GM23338 (cell line): ENCODE measurements at regions not wholly inside any gene's neighbourhood (a gene's known extent, or its start where the extent isn't known, plus 50 kb on each side); places are given as distances from the start of the nearest gene placed in this dataset.

Experiments used
- ATAC-seq: fragments of 200-7000 bp; cut with Tn5 transposase; 3 replicates; pipeline ENCODE4 v1.9.1; 2020
- DNase-seq: peaks from one replicate; pipeline ENCODE4 v3.0.0-alpha.2; 2015; ENCODE audit warnings: low spot score
- H2AFZ ChIP-seq: fragments of 200-600 bp; sonication (generic); 2 replicates; pipeline ENCODE4 v1.8.0; 2016; ENCODE audit warnings: antibody characterized with exemption, mild to moderate bottlenecking, moderate library complexity
- H3F3A ChIP-seq: fragments of 200-600 bp; sonication (generic); replicated peaks from 2 replicates; pipeline ENCODE4 v1.8.0; 2017; ENCODE audit warnings: antibody characterized with exemption, mixed run types, low read depth
- H3K27ac ChIP-seq: fragments of 200-600 bp; sonication (generic); 2 replicates; pipeline ENCODE4 v1.6.1; 2016; ENCODE audit warnings: low read depth
- H3K27me3 ChIP-seq: fragments of 200-600 bp; sonication (generic); 2 replicates; pipeline ENCODE4 v1.8.0; 2016; ENCODE audit warnings: mild to moderate bottlenecking, mixed run types, moderate library complexity; ENCODE audit not compliant: insufficient read depth
- H3K36me3 ChIP-seq: fragments of 200-600 bp; sonication (generic); 2 replicates; pipeline ENCODE4 v1.8.0; 2016; ENCODE audit warnings: mild to moderate bottlenecking; ENCODE audit not compliant: insufficient read depth
- H3K4me1 ChIP-seq: fragments of 200-600 bp; sonication (generic); 2 replicates; pipeline ENCODE4 v1.8.0; 2016; ENCODE audit warnings: mild to moderate bottlenecking, moderate library complexity; ENCODE audit not compliant: insufficient read depth
- H3K4me2 ChIP-seq: fragments of 200-600 bp; sonication (generic); 2 replicates; pipeline ENCODE4 v1.7.1; 2017; ENCODE audit warnings: mixed run types
- H3K4me3 ChIP-seq: fragments of 200-600 bp; sonication (generic); 2 replicates; pipeline ENCODE4 v1.6.1; 2016; ENCODE audit warnings: mixed run types
- H3K79me2 ChIP-seq: fragments of 200-600 bp; sonication (generic); replicated peaks from 2 replicates; pipeline ENCODE4 v1.8.0; 2017; ENCODE audit warnings: mild to moderate bottlenecking; ENCODE audit not compliant: insufficient read depth
- H3K9me2 ChIP-seq: fragments of 200-600 bp; sonication (generic); 2 replicates; pipeline ENCODE4 v1.8.0; 2017; ENCODE audit not compliant: insufficient read depth
- H4K20me1 ChIP-seq: fragments of 200-600 bp; sonication (generic); replicated peaks from 2 replicates; pipeline ENCODE4 v1.8.0; 2017; ENCODE audit warnings: mild to moderate bottlenecking; ENCODE audit not compliant: insufficient read depth
- H3K27ac Mint-ChIP-seq: 2 replicates; pipeline ENCODE4 v1.8.0; 2020; ENCODE audit warnings: inconsistent platforms, mild to moderate bottlenecking, moderate library complexity, mixed read lengths
- H3K27me3 Mint-ChIP-seq: 3 replicates; pipeline ENCODE4 v1.8.0; 2022; ENCODE audit warnings: low read depth, mild to moderate bottlenecking, moderate library complexity, mixed read lengths, inconsistent platforms; ENCODE audit not compliant: insufficient read depth, poor library complexity
- H3K36me3 Mint-ChIP-seq: 3 replicates; pipeline ENCODE4 v1.8.0; 2021; ENCODE audit warnings: low read depth, mild to moderate bottlenecking, inconsistent platforms, moderate library complexity, mixed read lengths
- H3K4me1 Mint-ChIP-seq: 3 replicates; pipeline ENCODE4 v1.8.0; 2020; ENCODE audit warnings: mild to moderate bottlenecking, inconsistent platforms, mixed read lengths
- H3K4me3 Mint-ChIP-seq: 3 replicates; pipeline ENCODE4 v1.8.0; 2021; ENCODE audit warnings: moderate library complexity, mild to moderate bottlenecking, inconsistent platforms, mixed read lengths
- H3K9me3 Mint-ChIP-seq: 3 replicates; pipeline ENCODE4 v1.8.0; 2020; ENCODE audit warnings: moderate library complexity, mild to moderate bottlenecking, inconsistent platforms, mixed read lengths
- CTCF ChIP-seq, 2 experiments: fragments of 200-600 bp in 1 of 2; sonication (generic) in 1 of 2; conservative IDR thresholded peaks; 2 replicates each; pipeline versions ENCODE4 v1.5.1 to v1.6.1; 2016 to 2017; ENCODE audit warnings: antibody characterized with exemption in 2 of 2, low read depth in 2 of 2, mild to moderate bottlenecking in 2 of 2, moderate library complexity in 1 of 2
- EZH2 ChIP-seq: fragments of 200-600 bp; sonication (generic); IDR thresholded peaks from one replicate; pipeline ENCODE4 v1.8.0; 2017; ENCODE audit warnings: antibody characterized with exemption, mild to moderate bottlenecking, low read depth; ENCODE audit not compliant: unreplicated experiment
- EZH2phosphoT487 ChIP-seq: fragments of 200-600 bp; sonication (generic); IDR thresholded peaks from one replicate; pipeline ENCODE4 v1.8.1; 2018; ENCODE audit warnings: antibody characterized with exemption; ENCODE audit not compliant: unreplicated experiment
- NANOG ChIP-seq: IDR thresholded peaks from 2 replicates; pipeline ENCODE4 v1.6.1; 2016; ENCODE audit warnings: antibody characterized with exemption, borderline replicate concordance
- POLR2AphosphoS5 ChIP-seq: IDR thresholded peaks from 2 replicates; pipeline ENCODE4 v1.6.1; 2016; ENCODE audit warnings: antibody characterized with exemption, low read depth
- STAT1 ChIP-seq: IDR thresholded peaks from one replicate; pipeline ENCODE4 v1.6.1; 2016; ENCODE audit warnings: antibody characterized with exemption; ENCODE audit not compliant: unreplicated experiment
- ZNF114 ChIP-seq: fragments of 250-450 bp; sonication (Bioruptor Pico); IDR thresholded peaks from 2 replicates; pipeline ENCODE4 v1.5.0; 2020; ENCODE audit warnings: mild to moderate bottlenecking, moderate library complexity
- ZNF331 ChIP-seq: fragments of 250-450 bp; sonication (Bioruptor Pico); IDR thresholded peaks from 2 replicates; pipeline ENCODE4 v1.5.0; 2020; ENCODE audit warnings: low read depth, mild to moderate bottlenecking, moderate library complexity
- ZNF462 ChIP-seq: fragments of 250-450 bp; sonication (Bioruptor Pico); IDR thresholded peaks from 2 replicates; pipeline ENCODE4 v1.5.0; 2020; ENCODE audit warnings: mild to moderate bottlenecking, moderate library complexity

GRCh38 chr17:6328279-6328678, 106.6 kb downstream of the AIPL1 start (continued):
- TF ChIP-seq ZNF462 (CRISPR knock-in tag) (no peak), ZNF114 (no peak), NANOG (no peak), EZH2 (no peak), EZH2phosphoT487 (no peak), ZNF331 (CRISPR knock-in tag) (no peak)

- Histone ChIP-seq H4K20me1 (no peaks in the 10 kb centered on the region), H3F3A (no peaks in the 10 kb centered on the region), H3K36me3 (no peaks in the 10 kb centered on the region), H2AFZ (no peak overlapping the region), H3K4me1 (no peaks in the 10 kb centered on the region), H3K27ac (no peak overlapping the region), H3K4me2 (no peak overlapping the region), H3K79me2 (no peaks in the 10 kb centered on the region), H3K4me3 (no peak overlapping the region), H3K27me3 (no peaks in the 10 kb centered on the region), H3K9me2 (no peaks in the 10 kb centered on the region)
- Mint-ChIP-seq H3K27me3 (peaks cover 2% of the 10 kb centered on the region), H3K4me3 (no peak overlapping the region), H3K4me1 (no peaks in the 10 kb centered on the region), H3K27ac (no peak overlapping the region), H3K36me3 (no peaks in the 10 kb centered on the region), H3K9me3 (no peaks in the 10 kb centered on the region; the same call in 2 of the 3 replicates)
- ATAC-seq (peak; percentile 91), DNase-seq (peak; percentile 63)
- no peak for TF ChIP-seq POLR2AphosphoS5
- no peak for TF ChIP-seq STAT1
- peak; percentile 42 to 60 for TF ChIP-seq CTCF (conservative IDR thresholded peaks at IDR 0.05; ENCODE audit: low read depth in 2 of 2)
- no peak for TF ChIP-seq EZH2
Measured at GRCh38 chr17:6327007-6327406, 107.9 kb downstream of the AIPL1 start.
